SK-N-SH treated with all-trans-retinoic acid at 6 μM for 48 hours (cell line): ENCODE measurements at regions not wholly inside any gene's neighbourhood (a gene's known extent, or its start where the extent isn't known, plus 50 kb on each side); places are given as distances from the start of the nearest gene placed in this dataset.
"Not testable (repeated sequence)": the region's sequence is repeated elsewhere in the genome, so short reads cannot be mapped to it uniquely, and the experiment has no call there.

ENCODE experiments used
- ATAC-seq: fragments of 200-7000 bp; cut with Tn5 transposase; 3 replicates; pipeline ENCODE4 v1.9.1; 2020; ENCODE audit warnings: mild to moderate bottlenecking, moderate library complexity
- ARNTL ChIP-seq: fragments of 450-650 bp; formaldehyde crosslinking; IDR thresholded peaks from 2 replicates; pipeline ENCODE4 v1.5.0; 2020; ENCODE audit warnings: low read depth, mild to moderate bottlenecking, moderate library complexity, borderline replicate concordance
- BACH2 ChIP-seq: fragments of 250-450 bp; sonication (Bioruptor Pico); IDR thresholded peaks from 2 replicates; pipeline ENCODE4 v1.9.0; 2021; ENCODE audit warnings: mild to moderate bottlenecking, borderline replicate concordance
- CSDC2 ChIP-seq: fragments of 250-450 bp; sonication (Bioruptor Pico); IDR thresholded peaks from 2 replicates; pipeline ENCODE4 v1.5.0; 2020; ENCODE audit warnings: mild to moderate bottlenecking, moderate library complexity
- ESRRG ChIP-seq: fragments of 250-450 bp; sonication (Bioruptor Pico); IDR thresholded peaks from 2 replicates; pipeline ENCODE4 v1.6.1; 2021; ENCODE audit warnings: mild to moderate bottlenecking
- GLIS3 ChIP-seq: fragments of 250-450 bp; sonication (Bioruptor Pico); IDR thresholded peaks from 2 replicates; pipeline ENCODE4 v1.5.0; 2020; ENCODE audit warnings: mild to moderate bottlenecking, moderate library complexity
- OSR1 ChIP-seq: fragments of 250-450 bp; sonication (Bioruptor Pico); IDR thresholded peaks from 2 replicates; pipeline ENCODE4 v1.8.0; 2022; ENCODE audit warnings: moderate library complexity, mild to moderate bottlenecking, inconsistent platforms
- PPARA ChIP-seq: fragments of 250-450 bp; sonication (Bioruptor Pico); IDR thresholded peaks from 2 replicates; pipeline ENCODE4 v1.5.0; 2020; ENCODE audit warnings: mild to moderate bottlenecking, borderline replicate concordance
- RARB ChIP-seq: fragments of 250-450 bp; sonication (Bioruptor Pico); IDR thresholded peaks from 2 replicates; pipeline ENCODE4 v1.8.0; 2021; ENCODE audit warnings: mild to moderate bottlenecking, moderate library complexity
- SNAI2 ChIP-seq: fragments of 250-450 bp; sonication (Bioruptor Pico); IDR thresholded peaks from 2 replicates; pipeline ENCODE4 v1.5.0; 2020; ENCODE audit warnings: mild to moderate bottlenecking, moderate library complexity
- TCF4 ChIP-seq: fragments of 250-450 bp; sonication (Bioruptor Pico); IDR thresholded peaks from 2 replicates; pipeline ENCODE4 v1.8.0; 2021; ENCODE audit warnings: mild to moderate bottlenecking, moderate library complexity, borderline replicate concordance
- TOX ChIP-seq: fragments of 250-450 bp; sonication (Bioruptor Pico); IDR thresholded peaks from 2 replicates; pipeline ENCODE4 v1.8.0; 2021; ENCODE audit warnings: mild to moderate bottlenecking, moderate library complexity, borderline replicate concordance
- ZC3H10 ChIP-seq: fragments of 250-450 bp; sonication (Bioruptor Pico); IDR thresholded peaks from 2 replicates; pipeline ENCODE4 v1.5.1; 2021; ENCODE audit warnings: mild to moderate bottlenecking, moderate library complexity
- ZFP3 ChIP-seq: fragments of 250-450 bp; sonication (Bioruptor Pico); IDR thresholded peaks from 2 replicates; pipeline ENCODE4 v1.5.0; 2020; ENCODE audit warnings: mild to moderate bottlenecking, moderate library complexity
- ZFP30 ChIP-seq: fragments of 450-650 bp; formaldehyde crosslinking; IDR thresholded peaks from 2 replicates; pipeline ENCODE4 v1.5.0; 2022; ENCODE audit warnings: mild to moderate bottlenecking, moderate library complexity
- ZNF565 ChIP-seq: fragments of 450-650 bp; formaldehyde crosslinking; conservative IDR thresholded peaks from 2 replicates; pipeline ENCODE4 v1.5.0; 2020; ENCODE audit warnings: low read depth, mild to moderate bottlenecking, moderate library complexity
- ZNF70 ChIP-seq: fragments of 450-650 bp; formaldehyde crosslinking; IDR thresholded peaks from 2 replicates; pipeline ENCODE4 v1.5.0; 2020; ENCODE audit warnings: mild to moderate bottlenecking, moderate library complexity
- ZNF8 ChIP-seq: fragments of 450-650 bp; formaldehyde crosslinking; IDR thresholded peaks from 2 replicates; pipeline ENCODE4 v1.5.0; 2020; ENCODE audit warnings: mild to moderate bottlenecking, moderate library complexity
- TF ChIP-seq, protein P1 (sequence below): fragments of 250-450 bp; sonication (Bioruptor Pico); IDR thresholded peaks from 2 replicates; pipeline ENCODE4 v1.5.1; 2021; ENCODE audit warnings: mild to moderate bottlenecking, moderate library complexity
- TF ChIP-seq, protein P2 (sequence below): fragments of 250-450 bp; sonication (Bioruptor Pico); IDR thresholded peaks from 2 replicates; pipeline ENCODE4 v1.8.0; 2020; ENCODE audit warnings: mild to moderate bottlenecking, moderate library complexity, borderline replicate concordance
- TF ChIP-seq, protein P3 (sequence below): fragments of 250-450 bp; sonication (Bioruptor Pico); IDR thresholded peaks from 2 replicates; pipeline ENCODE4 v1.8.0; 2021; ENCODE audit warnings: low read depth, mild to moderate bottlenecking, moderate library complexity, borderline replicate concordance
- TF ChIP-seq, protein P4 (sequence below): fragments of 250-450 bp; sonication (Bioruptor Pico); IDR thresholded peaks from 2 replicates; pipeline ENCODE4 v1.5.0; 2020; ENCODE audit warnings: mild to moderate bottlenecking, moderate library complexity

DNA sequence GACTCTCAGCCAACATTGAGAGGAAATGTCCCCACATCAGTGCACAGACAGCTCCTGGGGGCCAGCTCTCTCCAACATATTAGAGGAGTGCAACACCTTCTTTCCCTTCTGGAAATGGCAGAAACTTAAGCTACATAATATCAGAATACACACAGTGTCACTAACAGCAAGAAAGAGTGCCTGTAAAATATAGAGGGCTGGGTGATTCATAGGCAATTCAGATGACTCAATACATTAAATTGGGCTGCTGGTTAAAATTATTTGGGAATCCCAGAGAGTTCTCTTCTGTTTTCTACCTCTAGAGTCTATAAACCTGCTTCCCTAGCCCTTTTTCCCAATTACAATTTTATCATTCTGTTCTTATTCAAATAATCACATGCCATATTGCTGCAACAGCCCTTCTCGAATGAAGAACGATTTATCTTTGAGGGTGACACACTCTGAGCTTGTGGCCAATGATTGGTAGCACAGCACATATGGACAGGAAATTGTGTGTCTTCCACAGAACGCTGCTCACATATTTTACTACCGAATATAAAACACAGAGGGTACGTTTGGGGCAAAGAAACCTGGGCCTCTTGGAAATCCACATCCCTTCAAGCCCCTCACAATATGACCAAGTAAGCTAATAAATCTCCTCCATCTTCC is 381.2 kb downstream of the MBD2 start:
- no peak for ATAC-seq
- no peak for TF ChIP-seq ZNF70 (CRISPR knock-in tag)
- TF ChIP-seq, protein P1, sequence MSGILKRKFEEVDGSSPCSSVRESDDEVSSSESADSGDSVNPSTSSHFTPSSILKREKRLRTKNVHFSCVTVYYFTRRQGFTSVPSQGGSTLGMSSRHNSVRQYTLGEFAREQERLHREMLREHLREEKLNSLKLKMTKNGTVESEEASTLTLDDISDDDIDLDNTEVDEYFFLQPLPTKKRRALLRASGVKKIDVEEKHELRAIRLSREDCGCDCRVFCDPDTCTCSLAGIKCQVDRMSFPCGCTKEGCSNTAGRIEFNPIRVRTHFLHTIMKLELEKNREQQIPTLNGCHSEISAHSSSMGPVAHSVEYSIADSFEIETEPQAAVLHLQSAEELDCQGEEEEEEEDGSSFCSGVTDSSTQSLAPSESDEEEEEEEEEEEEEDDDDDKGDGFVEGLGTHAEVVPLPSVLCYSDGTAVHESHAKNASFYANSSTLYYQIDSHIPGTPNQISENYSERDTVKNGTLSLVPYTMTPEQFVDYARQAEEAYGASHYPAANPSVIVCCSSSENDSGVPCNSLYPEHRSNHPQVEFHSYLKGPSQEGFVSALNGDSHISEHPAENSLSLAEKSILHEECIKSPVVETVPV (CRISPR knock-in tag): no peak
- no peak for TF ChIP-seq ZFP30 (CRISPR knock-in tag)
- TF ChIP-seq RARB: no peak
- no peak for TF ChIP-seq ESRRG (CRISPR knock-in tag)
- no peak for TF ChIP-seq ZNF565 (CRISPR knock-in tag)
- TF ChIP-seq, protein P2, sequence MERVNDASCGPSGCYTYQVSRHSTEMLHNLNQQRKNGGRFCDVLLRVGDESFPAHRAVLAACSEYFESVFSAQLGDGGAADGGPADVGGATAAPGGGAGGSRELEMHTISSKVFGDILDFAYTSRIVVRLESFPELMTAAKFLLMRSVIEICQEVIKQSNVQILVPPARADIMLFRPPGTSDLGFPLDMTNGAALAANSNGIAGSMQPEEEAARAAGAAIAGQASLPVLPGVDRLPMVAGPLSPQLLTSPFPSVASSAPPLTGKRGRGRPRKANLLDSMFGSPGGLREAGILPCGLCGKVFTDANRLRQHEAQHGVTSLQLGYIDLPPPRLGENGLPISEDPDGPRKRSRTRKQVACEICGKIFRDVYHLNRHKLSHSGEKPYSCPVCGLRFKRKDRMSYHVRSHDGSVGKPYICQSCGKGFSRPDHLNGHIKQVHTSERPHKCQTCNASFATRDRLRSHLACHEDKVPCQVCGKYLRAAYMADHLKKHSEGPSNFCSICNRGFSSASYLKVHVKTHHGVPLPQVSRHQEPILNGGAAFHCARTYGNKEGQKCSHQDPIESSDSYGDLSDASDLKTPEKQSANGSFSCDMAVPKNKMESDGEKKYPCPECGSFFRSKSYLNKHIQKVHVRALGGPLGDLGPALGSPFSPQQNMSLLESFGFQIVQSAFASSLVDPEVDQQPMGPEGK (CRISPR knock-in tag): no peak
- TF ChIP-seq, protein P3, sequence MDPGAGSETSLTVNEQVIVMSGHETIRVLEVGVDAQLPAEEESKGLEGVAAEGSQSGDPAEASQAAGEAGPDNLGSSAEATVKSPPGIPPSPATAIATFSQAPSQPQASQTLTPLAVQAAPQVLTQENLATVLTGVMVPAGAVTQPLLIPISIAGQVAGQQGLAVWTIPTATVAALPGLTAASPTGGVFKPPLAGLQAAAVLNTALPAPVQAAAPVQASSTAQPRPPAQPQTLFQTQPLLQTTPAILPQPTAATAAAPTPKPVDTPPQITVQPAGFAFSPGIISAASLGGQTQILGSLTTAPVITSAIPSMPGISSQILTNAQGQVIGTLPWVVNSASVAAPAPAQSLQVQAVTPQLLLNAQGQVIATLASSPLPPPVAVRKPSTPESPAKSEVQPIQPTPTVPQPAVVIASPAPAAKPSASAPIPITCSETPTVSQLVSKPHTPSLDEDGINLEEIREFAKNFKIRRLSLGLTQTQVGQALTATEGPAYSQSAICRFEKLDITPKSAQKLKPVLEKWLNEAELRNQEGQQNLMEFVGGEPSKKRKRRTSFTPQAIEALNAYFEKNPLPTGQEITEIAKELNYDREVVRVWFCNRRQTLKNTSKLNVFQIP (CRISPR knock-in tag): no peak
- no peak for TF ChIP-seq ZFP3 (CRISPR knock-in tag)
- TF ChIP-seq CSDC2 (CRISPR knock-in tag): no peak
- TF ChIP-seq ARNTL (CRISPR knock-in tag): no peak
- no peak for TF ChIP-seq PPARA (CRISPR knock-in tag)

DNA sequence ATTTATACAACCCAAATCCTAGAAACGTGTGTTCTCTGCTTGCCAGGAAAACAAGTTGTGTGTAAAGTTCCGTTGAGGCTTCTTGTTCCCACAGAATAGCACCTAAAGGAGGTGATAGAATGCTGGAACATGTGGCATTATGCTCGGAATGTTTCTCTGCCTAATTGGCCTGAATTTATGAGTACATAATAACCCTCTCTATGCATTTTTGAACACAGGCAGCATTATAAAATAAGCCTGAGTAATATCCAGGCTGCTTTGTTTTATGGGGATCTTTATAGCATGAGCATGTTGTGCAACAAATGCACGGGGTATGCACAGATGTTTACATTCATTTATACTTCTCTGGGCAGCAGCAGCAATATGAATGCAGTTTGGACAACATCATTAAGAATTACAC is 385.7 kb downstream of the MBD2 start:
- ATAC-seq: no peak
- TF ChIP-seq OSR1 (CRISPR knock-in tag) (no peak), ZNF70 (CRISPR knock-in tag) (no peak), TOX (no peak), TCF4 (no peak), ARNTL (CRISPR knock-in tag) (no peak), ZC3H10 (no peak), BACH2 (no peak), RARB (no peak), GLIS3 (CRISPR knock-in tag) (no peak)
- TF ChIP-seq, protein P1 (CRISPR knock-in tag): no peak

DNA sequence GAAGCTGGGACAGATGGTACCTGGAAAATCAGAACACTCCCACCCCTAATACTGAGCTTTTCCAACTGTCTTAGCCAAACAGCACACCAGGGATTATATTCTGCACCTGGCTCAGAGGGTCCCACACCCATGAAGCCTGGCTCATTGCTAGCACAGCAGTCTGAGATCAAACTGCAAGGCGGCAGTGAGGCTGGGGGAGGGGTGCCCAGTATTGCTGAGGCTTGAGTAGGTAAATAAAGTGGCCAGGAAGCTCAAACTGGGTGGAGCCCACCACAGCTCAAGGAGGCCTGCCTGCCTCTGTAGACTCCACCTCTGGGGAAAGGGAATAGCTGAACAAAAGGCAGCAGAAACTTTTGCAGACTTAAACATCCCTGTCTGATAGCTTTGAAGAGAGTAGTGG is 403.3 kb downstream of the MBD2 start:
- ATAC-seq: not testable (repeated sequence)

DNA sequence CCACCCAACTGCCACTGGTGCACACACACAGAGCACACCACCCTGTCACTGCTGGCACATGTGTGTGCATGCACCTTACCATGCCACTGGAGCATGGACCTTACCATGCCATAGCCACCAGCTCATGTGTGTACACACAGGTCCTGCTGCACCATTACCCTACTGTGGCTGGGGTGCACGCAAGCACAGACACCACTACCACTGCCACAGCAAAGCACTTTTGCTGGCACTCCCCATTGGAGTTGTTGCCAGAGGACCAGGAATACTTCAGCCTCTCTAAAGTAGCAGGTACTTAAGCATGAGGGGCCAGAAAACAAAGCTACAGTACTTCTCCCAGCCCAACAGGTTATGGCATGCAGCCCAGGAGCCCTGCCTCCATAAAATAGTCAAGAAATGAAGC is 404.8 kb downstream of the MBD2 start:
- no peak for ATAC-seq
- no peak for TF ChIP-seq ZFP30 (CRISPR knock-in tag)
- no peak for TF ChIP-seq ZFP3 (CRISPR knock-in tag)
- TF ChIP-seq TOX: no peak
- TF ChIP-seq, protein P1 (CRISPR knock-in tag): no peak
- no peak for TF ChIP-seq PPARA (CRISPR knock-in tag)

DNA sequence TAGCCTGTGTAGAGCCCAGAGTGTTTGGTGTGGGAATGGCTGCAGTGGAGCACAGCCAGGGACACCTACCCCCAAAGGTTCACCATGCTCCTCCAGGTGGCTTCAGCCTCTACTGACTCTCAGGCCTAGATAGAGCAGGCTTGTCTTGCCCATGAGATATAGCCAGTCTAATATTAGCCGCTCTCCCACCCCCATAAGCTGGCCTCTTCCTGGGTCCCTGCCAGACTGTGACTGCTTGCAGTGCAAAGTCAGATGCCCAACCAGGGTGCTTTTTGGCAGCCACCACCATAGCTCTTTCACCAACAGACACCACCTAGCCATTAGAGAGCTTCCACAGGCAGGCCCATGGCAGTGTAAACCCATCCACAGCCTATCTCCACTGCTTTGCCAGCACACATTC is 405.3 kb downstream of the MBD2 start:
- ATAC-seq: no peak
- TF ChIP-seq, protein P4, sequence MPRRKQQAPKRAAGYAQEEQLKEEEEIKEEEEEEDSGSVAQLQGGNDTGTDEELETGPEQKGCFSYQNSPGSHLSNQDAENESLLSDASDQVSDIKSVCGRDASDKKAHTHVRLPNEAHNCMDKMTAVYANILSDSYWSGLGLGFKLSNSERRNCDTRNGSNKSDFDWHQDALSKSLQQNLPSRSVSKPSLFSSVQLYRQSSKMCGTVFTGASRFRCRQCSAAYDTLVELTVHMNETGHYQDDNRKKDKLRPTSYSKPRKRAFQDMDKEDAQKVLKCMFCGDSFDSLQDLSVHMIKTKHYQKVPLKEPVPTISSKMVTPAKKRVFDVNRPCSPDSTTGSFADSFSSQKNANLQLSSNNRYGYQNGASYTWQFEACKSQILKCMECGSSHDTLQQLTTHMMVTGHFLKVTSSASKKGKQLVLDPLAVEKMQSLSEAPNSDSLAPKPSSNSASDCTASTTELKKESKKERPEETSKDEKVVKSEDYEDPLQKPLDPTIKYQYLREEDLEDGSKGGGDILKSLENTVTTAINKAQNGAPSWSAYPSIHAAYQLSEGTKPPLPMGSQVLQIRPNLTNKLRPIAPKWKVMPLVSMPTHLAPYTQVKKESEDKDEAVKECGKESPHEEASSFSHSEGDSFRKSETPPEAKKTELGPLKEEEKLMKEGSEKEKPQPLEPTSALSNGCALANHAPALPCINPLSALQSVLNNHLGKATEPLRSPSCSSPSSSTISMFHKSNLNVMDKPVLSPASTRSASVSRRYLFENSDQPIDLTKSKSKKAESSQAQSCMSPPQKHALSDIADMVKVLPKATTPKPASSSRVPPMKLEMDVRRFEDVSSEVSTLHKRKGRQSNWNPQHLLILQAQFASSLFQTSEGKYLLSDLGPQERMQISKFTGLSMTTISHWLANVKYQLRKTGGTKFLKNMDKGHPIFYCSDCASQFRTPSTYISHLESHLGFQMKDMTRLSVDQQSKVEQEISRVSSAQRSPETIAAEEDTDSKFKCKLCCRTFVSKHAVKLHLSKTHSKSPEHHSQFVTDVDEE: no peak
- TF ChIP-seq ZFP30 (CRISPR knock-in tag): no peak
- TF ChIP-seq ZNF70 (CRISPR knock-in tag): no peak
- no peak for TF ChIP-seq GLIS3 (CRISPR knock-in tag)
- TF ChIP-seq TOX: no peak
- TF ChIP-seq, protein P3 (CRISPR knock-in tag): no peak
- no peak for TF ChIP-seq CSDC2 (CRISPR knock-in tag)
- TF ChIP-seq BACH2: no peak
- no peak for TF ChIP-seq ZNF8 (CRISPR knock-in tag)
- TF ChIP-seq SNAI2 (CRISPR knock-in tag): no peak
- TF ChIP-seq RARB: no peak
- TF ChIP-seq ARNTL (CRISPR knock-in tag): no peak
- no peak for TF ChIP-seq ZC3H10
